Smooth muscle cell (in vitro differentiated cells): ENCODE measurements at regions not wholly inside any gene's neighbourhood (a gene's known extent, or its start where the extent isn't known, plus 50 kb on each side); places are given as distances from the start of the nearest gene placed in this dataset.

Experiments used
- DNase-seq: peaks from one replicate; lab custom pipeline; 2025; ENCODE audit not compliant: unreplicated experiment; lab: John Stamatoyannopoulos, UW
- H2AFZ ChIP-seq: fragments of 200-600 bp; sonication (generic); 2 replicates; pipeline ENCODE4 v1.6.0; 2016; ENCODE audit warnings: antibody characterized with exemption, low read depth, mild to moderate bottlenecking
- H3F3A ChIP-seq: fragments of 200-600 bp; sonication (generic); 2 replicates; pipeline ENCODE4 v1.6.0; 2017; ENCODE audit warnings: antibody characterized with exemption, low read depth
- H3K27ac ChIP-seq: fragments of 200-600 bp; sonication (generic); 2 replicates; pipeline ENCODE4 v1.5.1; 2016; ENCODE audit warnings: low read depth, mild to moderate bottlenecking
- H3K27me3 ChIP-seq: fragments of 200-600 bp; sonication (generic); 2 replicates; pipeline ENCODE4 v1.6.1; 2016; ENCODE audit warnings: low read depth, mild to moderate bottlenecking
- H3K36me3 ChIP-seq: fragments of 200-600 bp; sonication (generic); 2 replicates; pipeline ENCODE4 v1.5.1; 2016; ENCODE audit warnings: low read depth
- H3K4me1 ChIP-seq: fragments of 200-600 bp; sonication (generic); 2 replicates; pipeline ENCODE4 v1.5.1; 2016; ENCODE audit warnings: low read depth
- H3K4me2 ChIP-seq: fragments of 200-600 bp; sonication (generic); 2 replicates; pipeline ENCODE4 v1.6.0; 2016; ENCODE audit warnings: mild to moderate bottlenecking
- H3K4me3 ChIP-seq: fragments of 200-600 bp; sonication (generic); 2 replicates; pipeline ENCODE4 v1.5.1; 2016; ENCODE audit warnings: mild to moderate bottlenecking
- H3K79me2 ChIP-seq: fragments of 200-600 bp; sonication (generic); 2 replicates; pipeline ENCODE4 v1.6.0; 2016; ENCODE audit warnings: low read depth, mild to moderate bottlenecking
- H3K9ac ChIP-seq: fragments of 200-600 bp; sonication (generic); 2 replicates; pipeline ENCODE4 v1.6.0; 2016; ENCODE audit warnings: low read depth
- H3K9me3 ChIP-seq: fragments of 200-600 bp; sonication (generic); replicated peaks from 2 replicates; pipeline ENCODE4 v1.5.1; 2016; ENCODE audit warnings: low read depth
- H4K20me1 ChIP-seq: fragments of 200-600 bp; sonication (generic); 2 replicates; pipeline ENCODE4 v1.6.0; 2016; ENCODE audit warnings: low read depth
- CTCF ChIP-seq: fragments of 200-600 bp; sonication (generic); IDR thresholded peaks from 2 replicates; pipeline ENCODE4 v1.5.1; 2017; ENCODE audit warnings: borderline replicate concordance, mild to moderate bottlenecking, antibody characterized with exemption; ENCODE audit not compliant: insufficient read depth, poor library complexity, severe bottlenecking
- WGBS: methylation state at CpG from one replicate; pipeline ENCODE4 v1.1.7; 2016; ENCODE audit warnings: low lambda C conversion rate; 5-methylcytosine and 5-hydroxymethylcytosine counted together

DNA sequence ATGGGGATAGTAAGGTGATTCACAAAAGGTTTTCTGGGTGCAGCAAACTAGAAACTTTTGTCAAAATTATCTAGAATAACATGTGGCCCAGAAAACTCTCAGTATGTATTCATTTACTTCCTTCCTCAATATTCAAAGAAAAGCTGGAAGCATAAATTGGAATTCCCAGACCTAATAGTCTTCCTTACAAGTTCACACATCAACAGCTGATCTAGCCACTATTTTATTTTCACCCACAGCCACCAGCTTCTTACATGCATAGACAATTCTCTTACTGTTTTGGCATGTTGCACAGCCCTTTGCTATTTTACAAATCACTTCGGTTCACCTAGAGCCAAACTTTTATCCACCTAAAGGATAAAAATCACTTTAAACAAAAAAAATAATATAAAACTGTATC is 647.8 kb upstream of the CCDC54 start:
- Histone ChIP-seq H4K20me1 (no peaks in the 10 kb centered on the region), H3K27ac (peak overlapping the region; percentile 94), H3K79me2 (no peaks in the 10 kb centered on the region), H3F3A (no peaks in the 10 kb centered on the region), H3K4me1 (peaks cover 8% of the 10 kb centered on the region), H3K9ac (no peak overlapping the region), H3K4me3 (no peak overlapping the region), H3K4me2 (no peak overlapping the region), H3K36me3 (no peaks in the 10 kb centered on the region), H3K27me3 (no peaks in the 10 kb centered on the region), H3K9me3 (no peaks in the 10 kb centered on the region), H2AFZ (peak overlapping the region; percentile 79)
- 85% methylated on average over 1 of the region's 1 CpG for WGBS
- no peak for TF ChIP-seq CTCF
- DNase-seq = no peak

DNA sequence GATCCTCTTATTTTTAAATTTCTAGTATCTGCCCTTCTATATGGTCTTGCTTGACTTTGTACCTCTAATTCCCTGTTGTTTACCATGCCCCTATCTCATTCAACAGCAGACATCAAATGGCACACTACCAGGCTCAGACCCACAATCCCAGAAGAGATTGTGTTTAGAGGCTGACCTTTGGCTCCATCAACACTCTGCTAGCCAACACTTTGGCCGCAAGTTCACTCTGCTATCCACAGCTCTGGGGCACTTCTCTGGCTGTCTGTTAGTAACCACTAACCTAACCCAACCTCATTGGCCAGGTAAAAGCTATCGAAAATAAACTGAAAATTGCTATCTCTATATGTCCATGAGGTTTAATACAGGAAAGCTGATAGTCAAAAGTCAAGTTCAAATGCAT is 646.0 kb upstream of the CCDC54 start:
- no peaks in the 10 kb centered on the region for H3K79me2 ChIP-seq
- no peak overlapping the region for H3K4me3 ChIP-seq
- no peaks in the 10 kb centered on the region for H3K36me3 ChIP-seq
- 94% methylated on average over 2 of the region's 2 CpGs for WGBS
- no peak overlapping the region for H3K4me2 ChIP-seq
- no peaks in the 10 kb centered on the region for H3K27me3 ChIP-seq
- no peak overlapping the region for H3K9ac ChIP-seq
- H4K20me1 ChIP-seq = no peaks in the 10 kb centered on the region
- H3K9me3 ChIP-seq = no peaks in the 10 kb centered on the region
- no peak overlapping the region for H3K27ac ChIP-seq
- H2AFZ ChIP-seq = no peak overlapping the region
- TF ChIP-seq CTCF = no peak
- DNase-seq = no peak
- no peaks in the 10 kb centered on the region for H3F3A ChIP-seq
- peaks cover 8% of the 10 kb centered on the region for H3K4me1 ChIP-seq

DNA sequence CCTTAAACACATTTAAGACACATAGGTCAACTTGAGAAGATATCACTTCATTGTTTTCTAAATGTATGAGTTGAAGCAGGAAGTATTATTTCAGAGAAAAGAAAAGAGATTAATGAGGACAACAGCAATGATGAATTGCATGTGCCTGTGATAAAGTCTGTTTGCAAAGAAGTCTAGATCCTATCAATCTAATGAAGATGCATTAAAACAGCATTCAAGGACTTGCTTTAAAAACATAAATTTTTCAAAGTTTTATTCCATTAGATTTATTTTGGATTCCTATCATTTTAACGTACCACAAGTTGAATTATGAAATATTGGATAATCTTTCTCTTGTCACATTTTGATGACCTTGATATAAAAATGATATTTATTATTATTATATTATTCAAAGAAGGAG is 642.5 kb upstream of the CCDC54 start:
- H3K4me3 ChIP-seq = no peak overlapping the region
- H2AFZ ChIP-seq = no peak overlapping the region
- no peak overlapping the region for H3K27ac ChIP-seq
- H3F3A ChIP-seq = no peaks in the 10 kb centered on the region
- H3K27me3 ChIP-seq = no peaks in the 10 kb centered on the region
- no peaks in the 10 kb centered on the region for H3K36me3 ChIP-seq
- no peak for TF ChIP-seq CTCF
- no peaks in the 10 kb centered on the region for H4K20me1 ChIP-seq
- WGBS = 92% methylated on average over 1 of the region's 1 CpG
- no peak overlapping the region for H3K4me2 ChIP-seq
- H3K9ac ChIP-seq = no peak overlapping the region
- no peak for DNase-seq
- no peaks in the 10 kb centered on the region for H3K79me2 ChIP-seq
- no peaks in the 10 kb centered on the region for H3K9me3 ChIP-seq
- no peaks in the 10 kb centered on the region for H3K4me1 ChIP-seq

DNA sequence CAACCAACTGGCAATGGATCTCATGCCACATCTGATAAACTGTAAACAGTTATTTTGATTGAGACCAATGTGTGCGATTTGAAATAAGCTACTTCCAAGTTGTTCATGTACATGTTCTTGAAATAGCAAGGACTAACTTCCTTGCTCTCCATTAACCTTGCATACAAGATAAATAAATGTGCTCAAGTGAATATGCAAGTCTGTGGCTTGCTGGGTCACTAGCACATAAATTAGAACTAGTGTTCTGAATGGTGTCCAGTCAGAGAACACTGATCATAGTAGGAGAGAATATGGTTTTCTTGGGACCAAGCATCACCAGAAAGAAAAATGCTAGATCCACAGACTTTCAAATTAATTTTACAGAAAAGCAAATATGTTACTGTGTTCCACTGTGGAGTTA is 640.0 kb upstream of the CCDC54 start:
- H3K36me3 ChIP-seq = no peaks in the 10 kb centered on the region

More for the DNA sequence above, 640.0 kb upstream of the CCDC54 start:
- no peak for TF ChIP-seq CTCF
- H2AFZ ChIP-seq = no peak overlapping the region
- no peaks in the 10 kb centered on the region for H4K20me1 ChIP-seq
- H3F3A ChIP-seq = no peaks in the 10 kb centered on the region
- no peaks in the 10 kb centered on the region for H3K9me3 ChIP-seq
- H3K4me2 ChIP-seq = no peak overlapping the region
- H3K79me2 ChIP-seq = no peaks in the 10 kb centered on the region
- DNase-seq = no peak
- no peak overlapping the region for H3K4me3 ChIP-seq
- H3K9ac ChIP-seq = no peak overlapping the region
- no peaks in the 10 kb centered on the region for H3K27me3 ChIP-seq
- H3K4me1 ChIP-seq = no peaks in the 10 kb centered on the region
- H3K27ac ChIP-seq = no peak overlapping the region
- 98% methylated on average over 1 of the region's 1 CpG for WGBS
